Osteocyte (in vitro differentiated cells): ENCODE measurements at regions not wholly inside any gene's neighbourhood (a gene's known extent, or its start where the extent isn't known, plus 50 kb on each side); places are given as distances from the start of the nearest gene placed in this dataset.

Experiments
- DNase-seq: peaks from one replicate; pipeline ENCODE4 v3.0.0; 2021; ENCODE audit warnings: mixed read lengths; ENCODE audit not compliant: unreplicated experiment; ENCODE audit errors: extremely low spot score
- H3K27ac Mint-ChIP-seq: one replicate; pipeline ENCODE4 v1.8.0; 2021; ENCODE audit warnings: mild to moderate bottlenecking, mixed read lengths; ENCODE audit not compliant: unreplicated experiment
- H3K27me3 Mint-ChIP-seq: one replicate; pipeline ENCODE4 v1.8.0; 2021; ENCODE audit warnings: mixed read lengths; ENCODE audit not compliant: unreplicated experiment
- H3K36me3 Mint-ChIP-seq: one replicate; pipeline ENCODE4 v1.8.0; 2021; ENCODE audit warnings: mixed read lengths; ENCODE audit not compliant: unreplicated experiment
- H3K4me1 Mint-ChIP-seq: one replicate; pipeline ENCODE4 v1.8.0; 2021; ENCODE audit warnings: mixed read lengths; ENCODE audit not compliant: unreplicated experiment
- H3K4me3 Mint-ChIP-seq: one replicate; pipeline ENCODE4 v1.8.0; 2021; ENCODE audit warnings: mild to moderate bottlenecking, moderate library complexity, mixed read lengths; ENCODE audit not compliant: unreplicated experiment
- H3K9me3 Mint-ChIP-seq: one replicate; pipeline ENCODE4 v1.8.0; 2021; ENCODE audit warnings: mixed read lengths; ENCODE audit not compliant: unreplicated experiment
- TF ChIP-seq, protein P1 (sequence below): fragments of 200-600 bp; sonication (generic); IDR thresholded peaks from 2 replicates; pipeline ENCODE4 v1.5.0; 2021; ENCODE audit warnings: antibody characterized with exemption, mild to moderate bottlenecking, moderate library complexity

DNA sequence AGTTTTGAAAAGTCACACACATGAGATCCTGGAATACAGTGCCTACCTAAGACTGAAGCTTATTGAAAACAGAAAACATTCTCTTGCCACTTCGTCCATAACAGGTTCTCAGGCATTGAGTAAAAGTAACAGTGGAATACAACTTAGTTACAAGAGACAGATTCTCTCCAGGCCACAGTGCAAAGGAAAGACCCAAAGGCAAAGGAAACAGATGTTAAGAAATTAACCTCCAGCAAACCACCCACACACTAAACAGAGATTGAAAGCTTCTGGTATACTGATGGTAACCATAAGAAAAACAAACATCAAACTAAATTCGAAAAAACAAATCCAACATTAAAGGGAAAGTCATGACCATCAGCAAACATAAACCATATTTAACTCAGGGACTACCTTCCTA lies 914.7 kb downstream of the SLITRK5 start:
- H3K9me3 Mint-ChIP-seq, result no peaks in the 10 kb centered on the region
- DNase-seq, result no peak
- H3K27me3 Mint-ChIP-seq, result no peaks in the 10 kb centered on the region
- no peak overlapping the region for H3K4me3 Mint-ChIP-seq
- no peak overlapping the region for H3K27ac Mint-ChIP-seq
- H3K4me1 Mint-ChIP-seq, result peaks cover 3% of the 10 kb centered on the region
- TF ChIP-seq, protein P1, sequence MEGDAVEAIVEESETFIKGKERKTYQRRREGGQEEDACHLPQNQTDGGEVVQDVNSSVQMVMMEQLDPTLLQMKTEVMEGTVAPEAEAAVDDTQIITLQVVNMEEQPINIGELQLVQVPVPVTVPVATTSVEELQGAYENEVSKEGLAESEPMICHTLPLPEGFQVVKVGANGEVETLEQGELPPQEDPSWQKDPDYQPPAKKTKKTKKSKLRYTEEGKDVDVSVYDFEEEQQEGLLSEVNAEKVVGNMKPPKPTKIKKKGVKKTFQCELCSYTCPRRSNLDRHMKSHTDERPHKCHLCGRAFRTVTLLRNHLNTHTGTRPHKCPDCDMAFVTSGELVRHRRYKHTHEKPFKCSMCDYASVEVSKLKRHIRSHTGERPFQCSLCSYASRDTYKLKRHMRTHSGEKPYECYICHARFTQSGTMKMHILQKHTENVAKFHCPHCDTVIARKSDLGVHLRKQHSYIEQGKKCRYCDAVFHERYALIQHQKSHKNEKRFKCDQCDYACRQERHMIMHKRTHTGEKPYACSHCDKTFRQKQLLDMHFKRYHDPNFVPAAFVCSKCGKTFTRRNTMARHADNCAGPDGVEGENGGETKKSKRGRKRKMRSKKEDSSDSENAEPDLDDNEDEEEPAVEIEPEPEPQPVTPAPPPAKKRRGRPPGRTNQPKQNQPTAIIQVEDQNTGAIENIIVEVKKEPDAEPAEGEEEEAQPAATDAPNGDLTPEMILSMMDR, result no peak
- H3K36me3 Mint-ChIP-seq, result no peaks in the 10 kb centered on the region

DNA sequence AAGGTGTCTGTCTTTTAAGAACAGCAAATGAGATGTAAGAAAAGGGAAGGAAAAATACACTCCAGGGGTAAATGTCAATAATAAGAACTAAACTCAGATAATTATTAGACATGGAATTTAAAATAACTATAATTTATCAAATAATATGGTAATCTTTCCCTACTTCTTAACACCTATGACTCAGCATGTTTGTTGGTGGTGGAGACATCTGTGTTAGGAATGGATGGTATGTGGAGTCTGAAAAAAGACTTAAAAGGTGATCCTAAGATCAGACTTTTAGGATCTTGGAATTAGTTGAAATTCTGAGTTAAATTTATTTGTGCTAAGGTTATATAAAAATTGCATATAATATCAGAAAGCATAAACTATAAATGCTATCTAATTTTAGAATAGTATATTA lies 915.1 kb downstream of the SLITRK5 start:
- no peak overlapping the region for H3K4me3 Mint-ChIP-seq
- no peak for DNase-seq
- no peak overlapping the region for H3K27ac Mint-ChIP-seq

GRCh38 chr13:88590574-88590973 lies 919.4 kb downstream of the SLITRK5 start:
- Mint-ChIP-seq H3K36me3 (no peaks in the 10 kb centered on the region), H3K27ac (no peak overlapping the region), H3K27me3 (no peaks in the 10 kb centered on the region), H3K4me3 (no peak overlapping the region), H3K4me1 (peaks cover 3% of the 10 kb centered on the region), H3K9me3 (peaks cover 10% of the 10 kb centered on the region)
- DNase-seq, result no peak
- TF ChIP-seq, protein P1, result no peak

More for the DNA sequence above, 915.1 kb downstream of the SLITRK5 start:
- TF ChIP-seq, protein P1, result no peak
- H3K36me3 Mint-ChIP-seq, result no peaks in the 10 kb centered on the region
- H3K9me3 Mint-ChIP-seq, result no peaks in the 10 kb centered on the region
- peaks cover 3% of the 10 kb centered on the region for H3K4me1 Mint-ChIP-seq
- no peaks in the 10 kb centered on the region for H3K27me3 Mint-ChIP-seq

DNA sequence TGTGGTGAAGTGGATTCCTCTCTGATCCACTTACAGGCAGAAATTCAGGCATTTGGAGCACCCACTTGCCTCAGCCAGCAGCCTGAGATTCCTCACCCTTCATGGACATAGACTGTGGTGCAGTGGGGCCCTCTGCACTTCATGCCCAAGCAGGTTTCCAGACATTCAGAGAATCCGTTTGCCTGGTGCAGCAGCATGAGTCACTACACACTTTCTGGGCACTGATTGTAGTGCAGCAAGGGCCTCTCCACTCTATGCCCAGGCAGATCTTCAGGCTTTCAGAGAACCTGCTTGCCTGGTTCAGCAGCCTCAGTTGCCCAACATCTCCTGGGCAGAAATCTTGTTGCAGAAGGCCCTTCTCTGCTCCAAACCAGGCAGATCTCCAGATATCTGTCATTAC lies 920.9 kb downstream of the SLITRK5 start:
- DNase-seq, result no peak
- Mint-ChIP-seq H3K4me1 (no peaks in the 10 kb centered on the region), H3K27me3 (no peaks in the 10 kb centered on the region), H3K36me3 (no peaks in the 10 kb centered on the region), H3K9me3 (peaks cover 10% of the 10 kb centered on the region), H3K27ac (no peak overlapping the region), H3K4me3 (no peak overlapping the region)
- TF ChIP-seq, protein P1, result no peak

DNA sequence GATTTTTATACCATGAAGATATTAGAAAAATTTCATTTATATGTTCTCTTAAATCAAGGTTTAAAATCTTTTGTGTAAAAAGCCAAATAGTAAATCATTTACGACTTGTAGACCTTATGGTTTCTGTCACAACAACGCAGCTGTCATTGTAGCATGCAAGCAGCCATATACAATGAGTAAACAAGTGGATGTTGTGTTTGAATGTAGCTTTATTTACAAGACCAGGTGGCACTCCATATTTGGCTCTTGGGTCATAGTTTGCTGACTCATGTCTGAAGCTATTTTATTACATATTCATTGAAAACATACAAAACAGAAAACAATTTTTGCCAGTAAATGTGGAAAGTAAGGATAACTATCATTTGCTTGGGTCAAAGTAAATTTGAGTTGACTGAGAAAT lies 930.8 kb downstream of the SLITRK5 start:
- H3K9me3 Mint-ChIP-seq, result peaks cover 3% of the 10 kb centered on the region
- no peaks in the 10 kb centered on the region for H3K27me3 Mint-ChIP-seq
- no peak overlapping the region for H3K27ac Mint-ChIP-seq
- no peak for DNase-seq
- TF ChIP-seq, protein P1, result no peak
- no peak overlapping the region for H3K4me3 Mint-ChIP-seq
- no peaks in the 10 kb centered on the region for H3K36me3 Mint-ChIP-seq
- no peaks in the 10 kb centered on the region for H3K4me1 Mint-ChIP-seq
